NCI-H2107 treated with DMSO at 0.1 percent for 48 hours (cell line): ENCODE measurements at regions not wholly inside any gene's neighbourhood (a gene's known extent, or its start where the extent isn't known, plus 50 kb on each side); places are given as distances from the start of the nearest gene placed in this dataset.

Experiments used
- DNase-seq: peaks from one replicate; lab custom pipeline; 2025; ENCODE audit not compliant: unreplicated experiment; lab: John Stamatoyannopoulos, UW

- no peak for DNase-seq
Observed at GRCh38 chr6:140440223-140440835, 1065.9 kb upstream of the CITED2 start.

- DNase-seq = no peak
Observed at GRCh38 chr6:140438346-140438735, 1063.9 kb upstream of the CITED2 start.

- no peak for DNase-seq
Observed at GRCh38 chr6:140437619-140438345, 1063.3 kb upstream of the CITED2 start.

- no peak for DNase-seq
Observed at GRCh38 chr6:140436023-140436811, 1061.8 kb upstream of the CITED2 start.

- no peak for DNase-seq
Observed at GRCh38 chr6:140434761-140435160, 1060.3 kb upstream of the CITED2 start.

GRCh38 chr6:140433072-140433471 is 1058.6 kb upstream of the CITED2 start:
- no peak for DNase-seq

GRCh38 chr6:140427842-140428241 is 1053.4 kb upstream of the CITED2 start:
- no peak for DNase-seq

- DNase-seq = no peak
Observed at GRCh38 chr6:140414966-140415620, 1040.6 kb upstream of the CITED2 start.

GRCh38 chr6:140403020-140403419 is 1028.6 kb upstream of the CITED2 start:
- no peak for DNase-seq

- DNase-seq = no peak
Observed at GRCh38 chr6:140401761-140402160, 1027.3 kb upstream of the CITED2 start.

- DNase-seq = no peak
Observed at GRCh38 chr6:140398076-140398475, 1023.6 kb upstream of the CITED2 start.

- no peak for DNase-seq
Observed at GRCh38 chr6:140397106-140397505, 1022.7 kb upstream of the CITED2 start.

GRCh38 chr6:140393665-140394540 is 1019.5 kb upstream of the CITED2 start:
- DNase-seq = no peak

- DNase-seq = no peak
Observed at GRCh38 chr6:140388815-140389214, 1014.4 kb upstream of the CITED2 start.

GRCh38 chr6:140388192-140388802 is 1013.8 kb upstream of the CITED2 start:
- DNase-seq = no peak

GRCh38 chr6:140385679-140386078 is 1011.2 kb upstream of the CITED2 start:
- DNase-seq = no peak

- DNase-seq = no peak
Observed at GRCh38 chr6:140382355-140382754, 1007.9 kb upstream of the CITED2 start.

- no peak for DNase-seq
Observed at GRCh38 chr6:140380427-140381218, 1006.2 kb upstream of the CITED2 start.

GRCh38 chr6:140379919-140380318 is 1005.5 kb upstream of the CITED2 start:
- DNase-seq = no peak
